IMR-90 (cell line): ENCODE measurements at regions not wholly inside any gene's neighbourhood (a gene's known extent, or its start where the extent isn't known, plus 50 kb on each side); places are given as distances from the start of the nearest gene placed in this dataset.

ENCODE experiments used
- ATAC-seq: fragments of 200-7000 bp; cut with Tn5 transposase; 2 replicates; pipeline ENCODE4 v1.9.1; 2020; ENCODE audit warnings: low read depth, mild to moderate bottlenecking, moderate library complexity
- BruUV-seq: library from RNA; stranded (reverse); fragments of 400-500 nt; replicated peaks from 2 replicates; lab custom pipeline; 2021; lab: Mats Ljungman, UMichigan
- CTCF ChIA-PET: fragments of 300-600 bp; formaldehyde crosslinking; extraction: SDS; loops from one replicate; lab custom pipeline; 2021; ENCODE audit warnings: antibody characterized with exemption; lab: Yijun Ruan, JAX
- POLR2A ChIA-PET: fragments of 300-600 bp; sonication (Branson Sonifier 250); formaldehyde crosslinking; loops from one replicate; lab custom pipeline; 2022; ENCODE audit warnings: antibody characterized with exemption; ENCODE audit not compliant: unreplicated experiment; lab: Charles Lee
- DNase-seq: peaks from one replicate; pipeline ENCODE4 v3.0.0; 2013
- H2AFZ ChIP-seq: replicated peaks from 2 replicates; pipeline ENCODE3; 2013; ENCODE audit warnings: low read length, mild to moderate bottlenecking; ENCODE audit not compliant: poor library complexity
- H2AK5ac ChIP-seq: 2 replicates; pipeline ENCODE4 v1.6.1; 2013; ENCODE audit warnings: low read depth, low read length, inconsistent platforms
- H2AK9ac ChIP-seq: replicated peaks from 2 replicates; pipeline ENCODE3; 2013; ENCODE audit warnings: mild to moderate bottlenecking, low read depth, low read length, moderate library complexity; ENCODE audit not compliant: poor library complexity
- H2BK120ac ChIP-seq: 2 replicates; pipeline ENCODE4 v1.6.1; 2013; ENCODE audit warnings: low read depth, low read length, inconsistent platforms
- H2BK15ac ChIP-seq: 3 replicates; pipeline ENCODE4 v1.6.1; 2013; ENCODE audit warnings: low read depth, low read length, inconsistent platforms
- H2BK20ac ChIP-seq: 2 replicates; pipeline ENCODE4 v1.6.1; 2013; ENCODE audit warnings: low read depth, mild to moderate bottlenecking, inconsistent platforms, low read length, moderate library complexity
- H2BK5ac ChIP-seq: 2 replicates; pipeline ENCODE4 v1.6.1; 2013; ENCODE audit warnings: mild to moderate bottlenecking, low read depth, low read length, inconsistent platforms; ENCODE audit not compliant: poor library complexity, severe bottlenecking
- H3K14ac ChIP-seq: replicated peaks from 2 replicates; pipeline ENCODE4 v1.6.1; 2013; ENCODE audit warnings: low read depth, low read length, inconsistent platforms
- H3K18ac ChIP-seq: 2 replicates; pipeline ENCODE4 v1.6.1; 2013; ENCODE audit warnings: low read depth, low read length, control low read depth
- H3K23ac ChIP-seq: 2 replicates; pipeline ENCODE4 v1.6.1; 2013; ENCODE audit warnings: low read depth, low read length, inconsistent platforms
- H3K27ac ChIP-seq: 2 replicates; pipeline ENCODE4 v1.5.1; 2013; ENCODE audit warnings: mild to moderate bottlenecking, control low read depth, low read length; ENCODE audit not compliant: insufficient read depth
- H3K27me3 ChIP-seq: 2 replicates; pipeline ENCODE4 v1.6.1; 2013; ENCODE audit warnings: low read length; ENCODE audit not compliant: control insufficient read depth, insufficient read depth
- H3K36me3 ChIP-seq: 2 replicates; pipeline ENCODE4 v1.6.1; 2013; ENCODE audit warnings: low read length, mixed read lengths; ENCODE audit not compliant: control insufficient read depth, insufficient read depth
- H3K4ac ChIP-seq: 2 replicates; pipeline ENCODE4 v1.6.1; 2013; ENCODE audit warnings: low read depth, low read length, inconsistent platforms
- H3K4me1 ChIP-seq: 2 replicates; pipeline ENCODE4 v1.6.1; 2013; ENCODE audit warnings: low read length, mixed read lengths; ENCODE audit not compliant: control insufficient read depth, insufficient read depth
- H3K4me2 ChIP-seq: 2 replicates; pipeline ENCODE4 v1.6.1; 2013; ENCODE audit warnings: low read depth, mild to moderate bottlenecking, control low read depth, low read length, moderate library complexity
- H3K4me3 ChIP-seq: 2 replicates; pipeline ENCODE4 v1.5.1; 2013; ENCODE audit warnings: low read depth, mild to moderate bottlenecking, control low read depth, low read length, moderate library complexity; ENCODE audit not compliant: insufficient read depth
- H3K56ac ChIP-seq: 2 replicates; pipeline ENCODE4 v1.6.1; 2013; ENCODE audit warnings: low read length, inconsistent platforms; ENCODE audit not compliant: insufficient read depth; ENCODE audit errors: extremely low read depth
- H3K79me1 ChIP-seq, 2 experiments: 2 replicates each; pipeline ENCODE4 v1.6.1; 2013; ENCODE audit warnings: low read length in 2 of 2, inconsistent platforms in 1 of 2, low read depth in 1 of 2
- H3K9ac ChIP-seq: 2 replicates; pipeline ENCODE4 v1.6.1; 2013; ENCODE audit warnings: low read depth, low read length, control low read depth
- H3K9me1 ChIP-seq: 2 replicates; pipeline ENCODE4 v1.6.1; 2013; ENCODE audit warnings: low read length, inconsistent platforms; ENCODE audit not compliant: insufficient read depth
- H3K9me3 ChIP-seq: 2 replicates; pipeline ENCODE4 v1.6.1; 2013; ENCODE audit warnings: low read length; ENCODE audit not compliant: control insufficient read depth, insufficient read depth
- H4K20me1 ChIP-seq: 2 replicates; pipeline ENCODE4 v1.6.1; 2013; ENCODE audit warnings: low read length, inconsistent platforms; ENCODE audit not compliant: insufficient read depth
- H4K5ac ChIP-seq: 2 replicates; pipeline ENCODE4 v1.6.1; 2013; ENCODE audit warnings: mild to moderate bottlenecking, low read depth, low read length, control low read depth
- H4K8ac ChIP-seq, 2 experiments: 2 replicates each; pipeline ENCODE4 v1.6.1; 2013; ENCODE audit warnings: low read depth in 2 of 2, low read length in 2 of 2, control low read depth in 1 of 2, inconsistent platforms in 1 of 2
- H4K91ac ChIP-seq: 2 replicates; pipeline ENCODE4 v1.6.1; 2013; ENCODE audit warnings: low read depth, low read length, inconsistent platforms; ENCODE audit not compliant: insufficient read depth
- CEBPB ChIP-seq: IDR thresholded peaks from 2 replicates; pipeline ENCODE4 v1.6.1; 2012; ENCODE audit warnings: low read depth, low read length, improper control_type of control experiment
- FOS ChIP-seq: fragments of 150-350 bp; IDR thresholded peaks from 2 replicates; pipeline ENCODE4 v1.6.1; 2016; ENCODE audit warnings: low read depth, low read length
- MAFK ChIP-seq: IDR thresholded peaks from 2 replicates; pipeline ENCODE4 v1.6.1; 2012; ENCODE audit warnings: low read depth, low read length, improper control_type of control experiment
- MAZ ChIP-seq: IDR thresholded peaks from 2 replicates; pipeline ENCODE4 v1.6.1; 2012; ENCODE audit warnings: low read depth, mild to moderate bottlenecking, low read length, improper control_type of control experiment, moderate library complexity, borderline replicate concordance
- MXI1 ChIP-seq: IDR thresholded peaks from 2 replicates; pipeline ENCODE4 v1.6.1; 2012; ENCODE audit warnings: low read depth, mild to moderate bottlenecking, low read length, moderate library complexity, borderline replicate concordance
- NFE2L2 ChIP-seq: fragments of 150-350 bp; IDR thresholded peaks from 2 replicates; pipeline ENCODE4 v1.6.1; 2016; ENCODE audit warnings: low read depth, mild to moderate bottlenecking, low read length
- RAD21 ChIP-seq: IDR thresholded peaks from 2 replicates; pipeline ENCODE4 v1.6.1; 2012; ENCODE audit warnings: low read length, improper control_type of control experiment
- RCOR1 ChIP-seq: IDR thresholded peaks from 2 replicates; pipeline ENCODE4 v1.6.1; 2012; ENCODE audit warnings: mild to moderate bottlenecking, low read length, improper control_type of control experiment; ENCODE audit not compliant: insufficient replicate concordance
- RFX5 ChIP-seq: IDR thresholded peaks from 2 replicates; pipeline ENCODE4 v1.8.0; 2012; ENCODE audit warnings: low read depth, mild to moderate bottlenecking, low read length, moderate library complexity
- SMC3 ChIP-seq: fragments of 150-350 bp; IDR thresholded peaks from 2 replicates; pipeline ENCODE4 v1.6.1; 2016; ENCODE audit warnings: low read depth, mild to moderate bottlenecking, antibody characterized with exemption, low read length, moderate library complexity
- WGBS, 2 experiments: methylation state at CpG; one replicate each; pipeline versions ENCODE4 v1.1.5 to v1.1.7; 2013; ENCODE audit warnings: missing lambda C conversion rate in 2 of 2; ENCODE audit not compliant: insufficient read length in 1 of 2; ENCODE audit errors: extremely low coverage in 2 of 2; 5-methylcytosine and 5-hydroxymethylcytosine counted together
- dilution Hi-C: fragments of 300-500 bp; cut with HindIII; formaldehyde crosslinking; loops from one replicate; pipeline ENCODE4 v1.14.3; 2018; ENCODE audit warnings: low sequenced_read_pairs; ENCODE audit not compliant: unreplicated experiment
- in situ Hi-C: fragments of 300-500 bp; cut with MboI; formaldehyde crosslinking; loops from 3 replicates; pipeline ENCODE4 v1.14.3; 2019; ENCODE audit warnings: low sequenced_read_pairs, inconsistent platforms, mixed read lengths
- intact Hi-C: fragments of 100-400 bp; cut with micrococcal nuclease; formaldehyde crosslinking; loops from 2 replicates; pipeline ENCODE4 v1.10.0; 2022
- TF ChIP-seq, protein P1 (sequence below): fragments of 150-350 bp; IDR thresholded peaks from 2 replicates; pipeline ENCODE4 v1.6.1; 2017; ENCODE audit warnings: mild to moderate bottlenecking, antibody characterized with exemption, low read length, low read depth

DNA sequence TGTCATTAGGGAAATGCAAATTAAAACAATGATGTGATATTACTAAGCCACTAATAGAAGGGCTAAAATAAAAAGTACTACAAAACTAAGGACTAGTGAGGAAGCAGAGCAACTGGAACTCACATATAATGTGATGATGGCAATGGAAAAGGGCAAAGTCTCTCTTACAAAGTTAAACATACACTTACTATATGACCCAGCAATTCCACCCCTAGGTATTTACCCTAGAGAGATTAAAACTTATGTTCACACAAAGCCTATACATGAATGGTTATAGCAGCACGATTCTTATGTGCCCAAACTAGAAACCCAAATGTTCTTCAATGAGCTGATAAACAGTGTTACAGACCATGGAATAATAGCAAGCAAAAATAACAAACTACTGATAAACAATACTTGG, 643.7 kb downstream of the TLE1 start:
- no peak overlapping the region for H2BK15ac ChIP-seq
- dilution Hi-C loops = no loop called here
- CTCF ChIA-PET = no interaction called here

More for the DNA sequence above, 643.7 kb downstream of the TLE1 start:
- Histone ChIP-seq H2BK5ac (no peak overlapping the region), H4K8ac (no peak overlapping the region), H3K9me3 (no peaks in the 10 kb centered on the region), H3K9me1 (no peaks in the 10 kb centered on the region), H3K4me3 (no peak overlapping the region), H4K91ac (no peak overlapping the region), H2AK9ac (no peak overlapping the region), H4K20me1 (no peaks in the 10 kb centered on the region), H3K4me1 (no peaks in the 10 kb centered on the region), H3K27ac (no peak overlapping the region), H2BK120ac (no peak overlapping the region), H3K18ac (no peak overlapping the region), H3K4ac (no peak overlapping the region), H3K56ac (no peak overlapping the region), H3K4me2 (no peak overlapping the region), H4K5ac (no peak overlapping the region), H3K9ac (no peak overlapping the region), H2AFZ (no peak overlapping the region), H3K27me3 (no peaks in the 10 kb centered on the region), H3K14ac (no peak overlapping the region), H3K79me1 (no peaks in the 10 kb centered on the region), H3K36me3 (no peaks in the 10 kb centered on the region), H2AK5ac (no peak overlapping the region), H3K23ac (no peak overlapping the region), H2BK20ac (no peak overlapping the region)
- ATAC-seq = no peak
- POLR2A ChIA-PET = no interaction called here
- BruUV-seq = no TSS peak
- in situ Hi-C loops (no loop called here), intact Hi-C loops (no loop called here)
- WGBS, 2 experiments = no CpG with 5 or more reads among the region's 1 CpG
- no peak for DNase-seq
- TF ChIP-seq MAZ (no peak), RAD21 (no peak), CEBPB (no peak), MXI1 (no peak), RCOR1 (no peak), SMC3 (no peak), FOS (no peak), MAFK (no peak), RFX5 (no peak), NFE2L2 (no peak)
- TF ChIP-seq, protein P1, sequence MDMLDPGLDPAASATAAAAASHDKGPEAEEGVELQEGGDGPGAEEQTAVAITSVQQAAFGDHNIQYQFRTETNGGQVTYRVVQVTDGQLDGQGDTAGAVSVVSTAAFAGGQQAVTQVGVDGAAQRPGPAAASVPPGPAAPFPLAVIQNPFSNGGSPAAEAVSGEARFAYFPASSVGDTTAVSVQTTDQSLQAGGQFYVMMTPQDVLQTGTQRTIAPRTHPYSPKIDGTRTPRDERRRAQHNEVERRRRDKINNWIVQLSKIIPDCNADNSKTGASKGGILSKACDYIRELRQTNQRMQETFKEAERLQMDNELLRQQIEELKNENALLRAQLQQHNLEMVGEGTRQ = no peak
